GM23338 (cell line): ENCODE measurements at regions not wholly inside any gene's neighbourhood (a gene's known extent, or its start where the extent isn't known, plus 50 kb on each side); places are given as distances from the start of the nearest gene placed in this dataset.

Experiments
- ATAC-seq: fragments of 200-7000 bp; cut with Tn5 transposase; 3 replicates; pipeline ENCODE4 v1.9.1; 2020
- DNase-seq: peaks from one replicate; pipeline ENCODE4 v3.0.0-alpha.2; 2015; ENCODE audit warnings: low spot score
- H2AFZ ChIP-seq: fragments of 200-600 bp; sonication (generic); 2 replicates; pipeline ENCODE4 v1.8.0; 2016; ENCODE audit warnings: antibody characterized with exemption, mild to moderate bottlenecking, moderate library complexity
- H3F3A ChIP-seq: fragments of 200-600 bp; sonication (generic); replicated peaks from 2 replicates; pipeline ENCODE4 v1.8.0; 2017; ENCODE audit warnings: antibody characterized with exemption, mixed run types, low read depth
- H3K27ac ChIP-seq: fragments of 200-600 bp; sonication (generic); 2 replicates; pipeline ENCODE4 v1.6.1; 2016; ENCODE audit warnings: low read depth
- H3K27me3 ChIP-seq: fragments of 200-600 bp; sonication (generic); 2 replicates; pipeline ENCODE4 v1.8.0; 2016; ENCODE audit warnings: mild to moderate bottlenecking, mixed run types, moderate library complexity; ENCODE audit not compliant: insufficient read depth
- H3K36me3 ChIP-seq: fragments of 200-600 bp; sonication (generic); 2 replicates; pipeline ENCODE4 v1.8.0; 2016; ENCODE audit warnings: mild to moderate bottlenecking; ENCODE audit not compliant: insufficient read depth
- H3K4me1 ChIP-seq: fragments of 200-600 bp; sonication (generic); 2 replicates; pipeline ENCODE4 v1.8.0; 2016; ENCODE audit warnings: mild to moderate bottlenecking, moderate library complexity; ENCODE audit not compliant: insufficient read depth
- H3K4me2 ChIP-seq: fragments of 200-600 bp; sonication (generic); 2 replicates; pipeline ENCODE4 v1.7.1; 2017; ENCODE audit warnings: mixed run types
- H3K4me3 ChIP-seq: fragments of 200-600 bp; sonication (generic); 2 replicates; pipeline ENCODE4 v1.6.1; 2016; ENCODE audit warnings: mixed run types
- H3K79me2 ChIP-seq: fragments of 200-600 bp; sonication (generic); replicated peaks from 2 replicates; pipeline ENCODE4 v1.8.0; 2017; ENCODE audit warnings: mild to moderate bottlenecking; ENCODE audit not compliant: insufficient read depth
- H3K9me2 ChIP-seq: fragments of 200-600 bp; sonication (generic); 2 replicates; pipeline ENCODE4 v1.8.0; 2017; ENCODE audit not compliant: insufficient read depth
- H4K20me1 ChIP-seq: fragments of 200-600 bp; sonication (generic); replicated peaks from 2 replicates; pipeline ENCODE4 v1.8.0; 2017; ENCODE audit warnings: mild to moderate bottlenecking; ENCODE audit not compliant: insufficient read depth
- H3K27ac Mint-ChIP-seq: 2 replicates; pipeline ENCODE4 v1.8.0; 2020; ENCODE audit warnings: inconsistent platforms, mild to moderate bottlenecking, moderate library complexity, mixed read lengths
- H3K27me3 Mint-ChIP-seq: 3 replicates; pipeline ENCODE4 v1.8.0; 2022; ENCODE audit warnings: low read depth, mild to moderate bottlenecking, moderate library complexity, mixed read lengths, inconsistent platforms; ENCODE audit not compliant: insufficient read depth, poor library complexity
- H3K36me3 Mint-ChIP-seq: 3 replicates; pipeline ENCODE4 v1.8.0; 2021; ENCODE audit warnings: low read depth, mild to moderate bottlenecking, inconsistent platforms, moderate library complexity, mixed read lengths
- H3K4me1 Mint-ChIP-seq: 3 replicates; pipeline ENCODE4 v1.8.0; 2020; ENCODE audit warnings: mild to moderate bottlenecking, inconsistent platforms, mixed read lengths
- H3K4me3 Mint-ChIP-seq: 3 replicates; pipeline ENCODE4 v1.8.0; 2021; ENCODE audit warnings: moderate library complexity, mild to moderate bottlenecking, inconsistent platforms, mixed read lengths
- H3K9me3 Mint-ChIP-seq: 3 replicates; pipeline ENCODE4 v1.8.0; 2020; ENCODE audit warnings: moderate library complexity, mild to moderate bottlenecking, inconsistent platforms, mixed read lengths
- CREB1 ChIP-seq: fragments of 250-450 bp; sonication (Bioruptor Pico); IDR thresholded peaks from 2 replicates; pipeline ENCODE4 v1.5.0; 2020; ENCODE audit warnings: low read depth, mild to moderate bottlenecking, moderate library complexity
- EZH2 ChIP-seq: fragments of 200-600 bp; sonication (generic); IDR thresholded peaks from one replicate; pipeline ENCODE4 v1.8.0; 2017; ENCODE audit warnings: antibody characterized with exemption, mild to moderate bottlenecking, low read depth; ENCODE audit not compliant: unreplicated experiment
- EZH2phosphoT487 ChIP-seq: fragments of 200-600 bp; sonication (generic); IDR thresholded peaks from one replicate; pipeline ENCODE4 v1.8.1; 2018; ENCODE audit warnings: antibody characterized with exemption; ENCODE audit not compliant: unreplicated experiment
- JUNB ChIP-seq: IDR thresholded peaks from one replicate; pipeline ENCODE4 v1.6.1; 2016; ENCODE audit warnings: antibody characterized with exemption; ENCODE audit not compliant: unreplicated experiment
- NANOG ChIP-seq: IDR thresholded peaks from 2 replicates; pipeline ENCODE4 v1.6.1; 2016; ENCODE audit warnings: antibody characterized with exemption, borderline replicate concordance
- POLR2AphosphoS5 ChIP-seq: IDR thresholded peaks from 2 replicates; pipeline ENCODE4 v1.6.1; 2016; ENCODE audit warnings: antibody characterized with exemption, low read depth
- STAT1 ChIP-seq: IDR thresholded peaks from one replicate; pipeline ENCODE4 v1.6.1; 2016; ENCODE audit warnings: antibody characterized with exemption; ENCODE audit not compliant: unreplicated experiment
- ZNF114 ChIP-seq: fragments of 250-450 bp; sonication (Bioruptor Pico); IDR thresholded peaks from 2 replicates; pipeline ENCODE4 v1.5.0; 2020; ENCODE audit warnings: mild to moderate bottlenecking, moderate library complexity
- ZNF331 ChIP-seq: fragments of 250-450 bp; sonication (Bioruptor Pico); IDR thresholded peaks from 2 replicates; pipeline ENCODE4 v1.5.0; 2020; ENCODE audit warnings: low read depth, mild to moderate bottlenecking, moderate library complexity
- TF ChIP-seq, protein P1 (sequence below), 2 experiments: fragments of 200-600 bp in 1 of 2; sonication (generic) in 1 of 2; conservative IDR thresholded peaks; 2 replicates each; pipeline versions ENCODE4 v1.5.1 to v1.6.1; 2016 to 2017; ENCODE audit warnings: antibody characterized with exemption in 2 of 2, low read depth in 2 of 2, mild to moderate bottlenecking in 2 of 2, moderate library complexity in 1 of 2
- TF ChIP-seq, protein P2 (sequence below): IDR thresholded peaks from one replicate; pipeline ENCODE4 v1.6.1; 2018; ENCODE audit warnings: antibody characterized with exemption; ENCODE audit not compliant: unreplicated experiment
- TF ChIP-seq, protein P3 (sequence below): fragments of 250-450 bp; sonication (Bioruptor Pico); IDR thresholded peaks from 2 replicates; pipeline ENCODE4 v1.5.0; 2020; ENCODE audit warnings: mild to moderate bottlenecking, moderate library complexity
- TF ChIP-seq, protein P4 (sequence below): IDR thresholded peaks from 2 replicates; pipeline ENCODE4 v1.6.1; 2016; ENCODE audit warnings: antibody characterized with exemption

DNA sequence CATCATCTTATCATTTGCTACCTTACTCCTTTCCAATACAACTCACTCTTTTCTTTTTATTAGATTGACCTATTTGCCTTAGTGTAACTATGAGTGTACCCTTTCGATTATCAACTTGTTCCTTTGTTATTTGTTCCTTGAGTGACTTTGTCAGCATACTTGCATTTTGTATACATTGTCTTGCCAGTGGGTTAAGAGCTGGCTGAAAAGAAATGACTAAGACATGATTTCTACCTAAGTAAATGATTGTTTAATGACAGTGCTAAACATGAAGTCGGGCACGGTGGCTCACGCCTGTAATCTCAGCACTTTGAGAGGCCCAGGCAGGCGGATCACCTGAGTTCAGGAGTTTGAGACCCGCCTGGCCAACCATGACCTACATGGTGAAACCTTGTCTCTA, 1042.3 kb downstream of the TBL1XR1 start:
- no peak overlapping the region for H3K4me3 ChIP-seq
- ATAC-seq (no peak), DNase-seq (no peak)
- H3K27ac Mint-ChIP-seq, result no peak overlapping the region
- no peaks in the 10 kb centered on the region for H3K79me2 ChIP-seq
- no peak overlapping the region for H3K4me2 ChIP-seq
- no peaks in the 10 kb centered on the region for H3F3A ChIP-seq
- peak overlapping the region; percentile 53; the same call in 1 of the 2 replicates for H2AFZ ChIP-seq
- no peaks in the 10 kb centered on the region for H3K36me3 ChIP-seq
- peaks cover 6% of the 10 kb centered on the region; the same call in 1 of the 2 replicates for H3K9me2 ChIP-seq
- H3K27me3 Mint-ChIP-seq, result no peaks in the 10 kb centered on the region
- H3K4me3 Mint-ChIP-seq, result no peak overlapping the region
- no peaks in the 10 kb centered on the region for H3K4me1 ChIP-seq
- H3K27ac ChIP-seq, result no peak overlapping the region
- no peaks in the 10 kb centered on the region for H3K36me3 Mint-ChIP-seq
- no peaks in the 10 kb centered on the region for H4K20me1 ChIP-seq
- H3K4me1 Mint-ChIP-seq, result no peaks in the 10 kb centered on the region
- H3K9me3 Mint-ChIP-seq, result 0 out of 3 replicates have a peak, but pooled peaks cover under 1% of the 10 kb centered on the region
- no peaks in the 10 kb centered on the region for H3K27me3 ChIP-seq
- TF ChIP-seq CREB1 (no peak), NANOG (no peak), ZNF114 (no peak), POLR2AphosphoS5 (no peak), JUNB (no peak), EZH2 (no peak), EZH2phosphoT487 (no peak), STAT1 (no peak), ZNF331 (no peak)
- TF ChIP-seq, protein P1, sequence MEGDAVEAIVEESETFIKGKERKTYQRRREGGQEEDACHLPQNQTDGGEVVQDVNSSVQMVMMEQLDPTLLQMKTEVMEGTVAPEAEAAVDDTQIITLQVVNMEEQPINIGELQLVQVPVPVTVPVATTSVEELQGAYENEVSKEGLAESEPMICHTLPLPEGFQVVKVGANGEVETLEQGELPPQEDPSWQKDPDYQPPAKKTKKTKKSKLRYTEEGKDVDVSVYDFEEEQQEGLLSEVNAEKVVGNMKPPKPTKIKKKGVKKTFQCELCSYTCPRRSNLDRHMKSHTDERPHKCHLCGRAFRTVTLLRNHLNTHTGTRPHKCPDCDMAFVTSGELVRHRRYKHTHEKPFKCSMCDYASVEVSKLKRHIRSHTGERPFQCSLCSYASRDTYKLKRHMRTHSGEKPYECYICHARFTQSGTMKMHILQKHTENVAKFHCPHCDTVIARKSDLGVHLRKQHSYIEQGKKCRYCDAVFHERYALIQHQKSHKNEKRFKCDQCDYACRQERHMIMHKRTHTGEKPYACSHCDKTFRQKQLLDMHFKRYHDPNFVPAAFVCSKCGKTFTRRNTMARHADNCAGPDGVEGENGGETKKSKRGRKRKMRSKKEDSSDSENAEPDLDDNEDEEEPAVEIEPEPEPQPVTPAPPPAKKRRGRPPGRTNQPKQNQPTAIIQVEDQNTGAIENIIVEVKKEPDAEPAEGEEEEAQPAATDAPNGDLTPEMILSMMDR (conservative IDR thresholded peaks at IDR 0.05; ENCODE audit: low read depth in 2 of 2), result no peak
- TF ChIP-seq, protein P2, sequence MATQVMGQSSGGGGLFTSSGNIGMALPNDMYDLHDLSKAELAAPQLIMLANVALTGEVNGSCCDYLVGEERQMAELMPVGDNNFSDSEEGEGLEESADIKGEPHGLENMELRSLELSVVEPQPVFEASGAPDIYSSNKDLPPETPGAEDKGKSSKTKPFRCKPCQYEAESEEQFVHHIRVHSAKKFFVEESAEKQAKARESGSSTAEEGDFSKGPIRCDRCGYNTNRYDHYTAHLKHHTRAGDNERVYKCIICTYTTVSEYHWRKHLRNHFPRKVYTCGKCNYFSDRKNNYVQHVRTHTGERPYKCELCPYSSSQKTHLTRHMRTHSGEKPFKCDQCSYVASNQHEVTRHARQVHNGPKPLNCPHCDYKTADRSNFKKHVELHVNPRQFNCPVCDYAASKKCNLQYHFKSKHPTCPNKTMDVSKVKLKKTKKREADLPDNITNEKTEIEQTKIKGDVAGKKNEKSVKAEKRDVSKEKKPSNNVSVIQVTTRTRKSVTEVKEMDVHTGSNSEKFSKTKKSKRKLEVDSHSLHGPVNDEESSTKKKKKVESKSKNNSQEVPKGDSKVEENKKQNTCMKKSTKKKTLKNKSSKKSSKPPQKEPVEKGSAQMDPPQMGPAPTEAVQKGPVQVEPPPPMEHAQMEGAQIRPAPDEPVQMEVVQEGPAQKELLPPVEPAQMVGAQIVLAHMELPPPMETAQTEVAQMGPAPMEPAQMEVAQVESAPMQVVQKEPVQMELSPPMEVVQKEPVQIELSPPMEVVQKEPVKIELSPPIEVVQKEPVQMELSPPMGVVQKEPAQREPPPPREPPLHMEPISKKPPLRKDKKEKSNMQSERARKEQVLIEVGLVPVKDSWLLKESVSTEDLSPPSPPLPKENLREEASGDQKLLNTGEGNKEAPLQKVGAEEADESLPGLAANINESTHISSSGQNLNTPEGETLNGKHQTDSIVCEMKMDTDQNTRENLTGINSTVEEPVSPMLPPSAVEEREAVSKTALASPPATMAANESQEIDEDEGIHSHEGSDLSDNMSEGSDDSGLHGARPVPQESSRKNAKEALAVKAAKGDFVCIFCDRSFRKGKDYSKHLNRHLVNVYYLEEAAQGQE, result no peak
- TF ChIP-seq, protein P3, sequence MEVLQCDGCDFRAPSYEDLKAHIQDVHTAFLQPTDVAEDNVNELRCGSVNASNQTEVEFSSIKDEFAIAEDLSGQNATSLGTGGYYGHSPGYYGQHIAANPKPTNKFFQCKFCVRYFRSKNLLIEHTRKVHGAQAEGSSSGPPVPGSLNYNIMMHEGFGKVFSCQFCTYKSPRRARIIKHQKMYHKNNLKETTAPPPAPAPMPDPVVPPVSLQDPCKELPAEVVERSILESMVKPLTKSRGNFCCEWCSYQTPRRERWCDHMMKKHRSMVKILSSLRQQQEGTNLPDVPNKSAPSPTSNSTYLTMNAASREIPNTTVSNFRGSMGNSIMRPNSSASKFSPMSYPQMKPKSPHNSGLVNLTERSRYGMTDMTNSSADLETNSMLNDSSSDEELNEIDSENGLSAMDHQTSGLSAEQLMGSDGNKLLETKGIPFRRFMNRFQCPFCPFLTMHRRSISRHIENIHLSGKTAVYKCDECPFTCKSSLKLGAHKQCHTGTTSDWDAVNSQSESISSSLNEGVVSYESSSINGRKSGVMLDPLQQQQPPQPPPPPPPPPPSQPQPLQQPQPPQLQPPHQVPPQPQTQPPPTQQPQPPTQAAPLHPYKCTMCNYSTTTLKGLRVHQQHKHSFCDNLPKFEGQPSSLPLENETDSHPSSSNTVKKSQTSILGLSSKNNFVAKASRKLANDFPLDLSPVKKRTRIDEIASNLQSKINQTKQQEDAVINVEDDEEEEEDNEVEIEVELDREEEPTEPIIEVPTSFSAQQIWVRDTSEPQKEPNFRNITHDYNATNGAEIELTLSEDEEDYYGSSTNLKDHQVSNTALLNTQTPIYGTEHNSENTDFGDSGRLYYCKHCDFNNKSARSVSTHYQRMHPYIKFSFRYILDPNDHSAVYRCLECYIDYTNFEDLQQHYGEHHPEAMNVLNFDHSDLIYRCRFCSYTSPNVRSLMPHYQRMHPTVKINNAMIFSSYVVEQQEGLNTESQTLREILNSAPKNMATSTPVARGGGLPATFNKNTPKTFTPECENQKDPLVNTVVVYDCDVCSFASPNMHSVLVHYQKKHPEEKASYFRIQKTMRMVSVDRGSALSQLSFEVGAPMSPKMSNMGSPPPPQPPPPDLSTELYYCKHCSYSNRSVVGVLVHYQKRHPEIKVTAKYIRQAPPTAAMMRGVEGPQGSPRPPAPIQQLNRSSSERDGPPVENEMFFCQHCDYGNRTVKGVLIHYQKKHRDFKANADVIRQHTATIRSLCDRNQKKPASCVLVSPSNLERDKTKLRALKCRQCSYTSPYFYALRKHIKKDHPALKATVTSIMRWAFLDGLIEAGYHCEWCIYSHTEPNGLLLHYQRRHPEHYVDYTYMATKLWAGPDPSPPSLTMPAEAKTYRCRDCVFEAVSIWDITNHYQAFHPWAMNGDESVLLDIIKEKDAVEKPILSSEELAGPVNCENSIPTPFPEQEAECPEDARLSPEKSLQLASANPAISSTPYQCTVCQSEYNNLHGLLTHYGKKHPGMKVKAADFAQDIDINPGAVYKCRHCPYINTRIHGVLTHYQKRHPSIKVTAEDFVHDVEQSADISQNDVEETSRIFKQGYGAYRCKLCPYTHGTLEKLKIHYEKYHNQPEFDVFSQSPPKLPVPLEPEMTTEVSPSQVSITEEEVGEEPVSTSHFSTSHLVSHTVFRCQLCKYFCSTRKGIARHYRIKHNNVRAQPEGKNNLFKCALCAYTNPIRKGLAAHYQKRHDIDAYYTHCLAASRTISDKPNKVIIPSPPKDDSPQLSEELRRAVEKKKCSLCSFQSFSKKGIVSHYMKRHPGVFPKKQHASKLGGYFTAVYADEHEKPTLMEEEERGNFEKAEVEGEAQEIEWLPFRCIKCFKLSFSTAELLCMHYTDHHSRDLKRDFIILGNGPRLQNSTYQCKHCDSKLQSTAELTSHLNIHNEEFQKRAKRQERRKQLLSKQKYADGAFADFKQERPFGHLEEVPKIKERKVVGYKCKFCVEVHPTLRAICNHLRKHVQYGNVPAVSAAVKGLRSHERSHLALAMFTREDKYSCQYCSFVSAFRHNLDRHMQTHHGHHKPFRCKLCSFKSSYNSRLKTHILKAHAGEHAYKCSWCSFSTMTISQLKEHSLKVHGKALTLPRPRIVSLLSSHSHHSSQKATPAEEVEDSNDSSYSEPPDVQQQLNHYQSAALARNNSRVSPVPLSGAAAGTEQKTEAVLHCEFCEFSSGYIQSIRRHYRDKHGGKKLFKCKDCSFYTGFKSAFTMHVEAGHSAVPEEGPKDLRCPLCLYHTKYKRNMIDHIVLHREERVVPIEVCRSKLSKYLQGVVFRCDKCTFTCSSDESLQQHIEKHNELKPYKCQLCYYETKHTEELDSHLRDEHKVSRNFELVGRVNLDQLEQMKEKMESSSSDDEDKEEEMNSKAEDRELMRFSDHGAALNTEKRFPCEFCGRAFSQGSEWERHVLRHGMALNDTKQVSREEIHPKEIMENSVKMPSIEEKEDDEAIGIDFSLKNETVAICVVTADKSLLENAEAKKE (CRISPR knock-in tag), result no peak
- TF ChIP-seq, protein P4, sequence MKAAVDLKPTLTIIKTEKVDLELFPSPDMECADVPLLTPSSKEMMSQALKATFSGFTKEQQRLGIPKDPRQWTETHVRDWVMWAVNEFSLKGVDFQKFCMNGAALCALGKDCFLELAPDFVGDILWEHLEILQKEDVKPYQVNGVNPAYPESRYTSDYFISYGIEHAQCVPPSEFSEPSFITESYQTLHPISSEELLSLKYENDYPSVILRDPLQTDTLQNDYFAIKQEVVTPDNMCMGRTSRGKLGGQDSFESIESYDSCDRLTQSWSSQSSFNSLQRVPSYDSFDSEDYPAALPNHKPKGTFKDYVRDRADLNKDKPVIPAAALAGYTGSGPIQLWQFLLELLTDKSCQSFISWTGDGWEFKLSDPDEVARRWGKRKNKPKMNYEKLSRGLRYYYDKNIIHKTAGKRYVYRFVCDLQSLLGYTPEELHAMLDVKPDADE, result no peak
